HG03439 (cell line): ENCODE measurements at regions not wholly inside any gene's neighbourhood (a gene's known extent, or its start where the extent isn't known, plus 50 kb on each side); places are given as distances from the start of the nearest gene placed in this dataset.

ENCODE experiments used
- ATAC-seq: cut with Tn5 transposase; IDR thresholded peaks from one replicate; pipeline ENCODE4 v1.9.1; 2021; ENCODE audit warnings: mild to moderate bottlenecking, moderate library complexity; ENCODE audit not compliant: unreplicated experiment

DNA sequence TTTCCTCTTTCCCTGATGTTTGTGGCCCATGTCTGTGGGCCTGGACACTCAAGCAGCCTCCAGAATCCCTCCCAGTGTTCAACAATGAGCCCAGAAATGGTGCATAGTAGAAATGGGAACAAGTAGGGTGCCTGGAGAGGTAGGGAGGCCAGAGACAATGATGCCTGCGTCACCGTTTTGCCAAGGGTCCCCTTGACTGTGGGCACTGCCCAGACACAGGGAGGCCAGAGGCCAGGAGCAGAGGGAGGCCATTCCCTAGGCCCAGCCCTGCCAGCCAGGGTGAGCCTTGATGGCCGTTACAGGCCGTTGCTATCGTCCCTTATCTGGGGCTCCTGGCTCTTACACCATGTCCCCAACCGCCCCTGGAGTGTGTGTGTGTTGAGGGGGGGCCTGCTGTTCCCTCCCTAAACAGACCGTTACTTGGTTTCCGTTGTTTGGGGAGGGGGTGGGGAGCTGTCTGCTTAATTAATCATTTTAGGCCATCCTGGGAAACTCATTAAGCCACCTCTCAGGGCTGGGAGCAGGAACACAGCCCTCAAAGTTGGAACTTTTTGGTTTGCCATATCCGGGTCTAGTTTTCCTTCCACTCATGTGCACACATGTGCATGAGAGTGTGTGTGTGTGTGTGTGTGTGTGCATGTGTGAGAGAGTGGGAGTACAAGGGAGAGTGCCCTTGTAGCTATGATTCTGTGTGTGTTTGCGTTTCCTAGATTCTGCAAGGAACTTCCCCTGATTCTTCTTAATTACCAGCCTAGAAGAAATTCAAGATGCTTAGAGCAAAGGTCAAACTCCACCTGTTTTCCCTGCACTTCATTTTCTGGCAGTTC lies 135.2 kb upstream of the HAAO start:
- no peak for ATAC-seq

DNA sequence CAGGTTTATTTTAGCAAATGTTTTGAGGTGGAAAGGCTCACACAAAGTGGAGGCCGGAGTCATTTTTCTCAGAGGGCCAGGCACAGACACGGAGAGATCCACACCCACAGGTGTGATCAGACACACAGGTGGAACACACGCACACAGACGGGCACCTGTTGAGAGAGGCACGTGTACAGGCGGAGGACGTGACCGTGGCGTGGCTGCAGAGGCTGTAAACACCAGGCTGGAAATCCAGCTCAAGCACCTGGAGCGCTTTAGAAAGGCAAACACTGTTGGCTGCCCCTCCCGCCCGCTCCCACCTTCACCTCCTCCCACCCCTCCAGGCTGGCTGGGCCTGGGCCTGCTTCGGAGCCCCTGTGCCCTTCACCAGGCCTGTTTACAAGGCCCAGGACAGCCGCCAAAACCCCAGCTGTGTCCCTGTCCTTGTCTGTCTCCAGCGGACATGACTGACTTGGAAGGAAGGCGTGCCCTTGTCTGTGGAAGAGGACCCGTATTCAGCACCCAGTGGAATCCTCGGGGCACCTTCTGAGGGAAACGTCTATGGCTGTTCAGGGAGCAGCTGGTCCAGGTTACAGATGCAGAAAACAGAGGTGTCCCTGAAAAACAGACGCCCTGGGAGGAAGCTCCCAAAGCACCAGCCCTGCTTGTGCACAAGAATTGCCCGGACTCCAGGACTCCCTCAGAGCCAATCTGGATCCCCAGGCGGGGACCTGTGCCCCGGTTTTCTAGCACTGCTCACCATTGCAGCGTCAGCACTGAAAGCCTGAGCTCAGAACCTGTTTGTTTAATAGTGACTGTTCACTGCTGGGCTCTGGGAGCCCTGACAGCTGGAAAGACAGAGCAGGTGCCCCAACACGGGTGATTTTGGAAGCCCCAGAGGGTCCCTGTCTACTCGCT lies 134.3 kb upstream of the HAAO start:
- ATAC-seq: no peak

DNA sequence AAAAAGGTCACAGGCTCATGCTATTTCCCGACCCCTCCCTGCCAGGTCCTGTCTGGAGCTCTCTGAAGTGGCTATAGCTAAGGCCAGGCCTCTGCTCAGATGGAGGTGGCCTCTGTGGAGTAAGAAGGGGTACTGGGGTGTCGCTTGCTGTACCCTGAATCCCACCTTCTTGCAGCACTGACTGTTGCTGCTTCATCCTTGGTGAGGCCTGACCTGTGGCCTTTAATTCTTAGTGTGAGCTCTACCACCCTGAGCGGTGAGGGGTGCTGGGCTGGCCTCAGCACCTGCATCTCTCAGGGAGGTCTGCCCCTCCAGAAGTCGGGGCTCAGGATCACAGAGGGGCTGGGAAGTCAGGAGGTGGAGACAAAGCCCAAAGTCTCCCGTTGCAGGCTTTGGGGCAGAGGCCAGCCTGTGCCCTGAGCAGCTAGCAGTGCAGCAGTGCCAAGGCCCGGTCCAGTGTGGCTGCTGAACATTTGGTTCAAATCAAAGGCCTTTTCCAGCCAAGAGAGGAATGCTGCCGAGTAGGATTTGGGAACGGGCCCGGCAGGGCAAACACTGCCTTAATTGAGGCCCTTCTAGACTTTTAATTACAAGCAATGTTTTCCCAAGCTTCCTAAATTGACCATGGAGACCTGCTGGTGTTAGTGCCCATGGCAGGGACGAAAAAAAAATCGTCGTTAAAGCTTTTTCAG lies 133.5 kb upstream of the HAAO start:
- no peak for ATAC-seq

DNA sequence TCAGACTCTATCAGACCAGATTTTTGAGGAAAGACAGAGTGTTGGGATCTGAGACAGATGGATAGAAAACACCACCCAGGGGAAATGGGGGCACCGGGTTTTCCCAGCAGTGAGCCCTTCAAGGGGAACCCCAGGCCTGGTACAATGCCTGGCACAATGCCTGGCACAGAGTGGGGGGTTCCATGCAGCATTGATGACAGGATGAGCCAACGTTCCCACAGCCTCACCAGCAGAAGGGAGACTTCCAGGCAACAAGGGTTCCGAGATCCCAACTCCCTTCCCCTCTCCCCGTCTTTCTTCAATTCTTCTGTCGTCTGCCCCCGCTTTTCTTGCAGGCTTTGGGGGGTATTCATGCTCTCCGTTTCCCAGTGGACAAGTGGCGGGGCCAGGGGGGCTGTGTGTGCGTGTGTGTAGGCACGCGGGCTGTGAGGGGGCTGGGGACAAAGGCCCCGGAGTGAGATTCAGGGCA lies 132.1 kb upstream of the HAAO start:
- ATAC-seq: no peak

DNA sequence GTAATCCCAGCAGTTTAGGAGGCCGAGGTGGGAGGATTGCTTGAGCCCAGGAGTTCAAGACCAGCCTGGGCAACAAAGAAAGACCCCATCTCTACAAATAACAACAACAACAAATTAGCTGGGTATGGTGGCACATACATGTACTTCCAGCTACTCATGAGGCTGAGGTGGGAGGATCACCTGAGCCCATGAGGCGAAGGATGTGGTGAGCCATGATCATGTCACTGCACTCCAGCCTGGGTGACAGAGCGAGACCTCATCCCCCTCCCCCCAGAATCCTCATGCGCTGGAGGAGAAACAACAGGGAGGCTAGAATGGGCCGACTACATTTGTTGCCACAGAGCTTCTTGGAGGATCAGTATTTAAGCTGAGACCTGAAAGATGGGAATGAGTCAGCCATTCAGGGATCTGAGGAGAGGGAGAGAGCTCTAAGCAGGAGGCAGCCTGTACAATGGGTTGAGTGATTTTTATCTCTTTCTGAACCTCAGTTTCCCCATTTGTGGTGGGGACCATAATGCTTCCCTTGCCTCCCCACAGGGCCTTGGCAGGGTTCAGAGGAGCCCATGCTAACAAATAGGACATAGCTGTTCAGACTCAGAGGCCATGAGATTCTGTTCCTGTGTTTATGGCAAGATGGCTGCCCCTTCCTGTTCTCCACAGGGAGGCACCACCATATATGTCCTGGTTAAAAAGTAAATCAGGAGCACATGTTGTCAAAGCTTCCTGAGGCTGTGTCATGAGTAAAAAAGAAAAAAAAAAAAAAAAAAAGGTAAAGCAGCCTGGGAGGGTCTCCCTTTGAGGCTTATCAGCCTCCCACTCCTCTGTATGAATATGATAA lies 131.4 kb upstream of the HAAO start:
- ATAC-seq: no peak

DNA sequence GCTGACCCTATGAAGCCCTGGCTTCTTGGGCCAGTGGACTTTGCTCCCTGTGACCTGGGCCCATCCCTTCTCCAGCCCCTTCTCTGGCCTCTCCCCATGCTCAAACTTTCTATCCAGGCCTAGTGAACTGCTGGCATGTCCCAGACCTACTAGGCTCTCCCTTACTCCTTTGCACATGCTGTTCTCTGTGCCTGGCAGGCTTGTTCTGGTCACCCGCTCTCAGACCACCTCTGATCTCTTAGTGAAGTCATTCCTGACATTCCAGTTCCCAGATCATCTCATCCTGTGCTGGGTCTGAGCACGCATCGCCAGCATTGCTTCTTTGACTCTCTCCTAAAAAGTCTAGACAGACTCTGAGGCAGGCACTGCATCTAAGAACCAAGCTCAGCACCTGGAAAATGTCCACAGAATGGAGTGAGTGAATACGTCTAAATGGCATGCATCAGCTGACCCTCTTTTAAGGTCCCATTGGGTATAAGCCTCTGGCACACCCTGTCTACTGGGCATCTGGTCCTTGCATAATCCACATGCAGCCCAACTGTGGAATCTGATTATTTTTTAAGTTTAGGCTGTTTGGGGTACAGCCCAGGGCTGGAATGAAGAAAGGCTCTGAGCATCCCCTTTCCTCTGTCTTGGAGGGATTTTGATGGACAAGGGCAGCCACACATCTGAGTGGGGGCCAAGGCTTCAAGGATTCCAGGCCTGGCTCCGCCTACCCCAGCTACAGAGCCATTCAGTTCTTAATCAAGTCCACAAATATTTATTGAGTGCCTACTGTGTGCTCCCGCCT lies 130.6 kb upstream of the HAAO start:
- no peak for ATAC-seq

DNA sequence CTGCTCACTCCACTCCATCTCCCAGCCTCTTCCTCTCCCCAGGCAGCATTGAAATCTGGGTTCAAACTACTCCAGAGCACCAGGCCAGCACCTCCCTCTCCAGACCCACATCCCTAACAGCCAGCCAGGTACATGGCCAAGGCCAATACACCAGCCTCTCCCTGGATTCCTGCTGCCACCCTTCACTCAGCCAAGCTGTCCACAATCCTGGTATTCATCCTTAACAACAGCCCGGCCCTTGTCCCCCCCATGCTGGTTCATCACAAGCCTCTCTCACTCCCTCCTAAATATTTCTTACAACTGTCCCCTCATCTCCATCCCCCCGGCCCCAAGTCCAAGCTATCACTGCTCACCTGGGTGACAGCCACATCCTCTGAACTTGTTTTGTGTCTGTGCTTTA lies 129.9 kb upstream of the HAAO start:
- no peak for ATAC-seq

DNA sequence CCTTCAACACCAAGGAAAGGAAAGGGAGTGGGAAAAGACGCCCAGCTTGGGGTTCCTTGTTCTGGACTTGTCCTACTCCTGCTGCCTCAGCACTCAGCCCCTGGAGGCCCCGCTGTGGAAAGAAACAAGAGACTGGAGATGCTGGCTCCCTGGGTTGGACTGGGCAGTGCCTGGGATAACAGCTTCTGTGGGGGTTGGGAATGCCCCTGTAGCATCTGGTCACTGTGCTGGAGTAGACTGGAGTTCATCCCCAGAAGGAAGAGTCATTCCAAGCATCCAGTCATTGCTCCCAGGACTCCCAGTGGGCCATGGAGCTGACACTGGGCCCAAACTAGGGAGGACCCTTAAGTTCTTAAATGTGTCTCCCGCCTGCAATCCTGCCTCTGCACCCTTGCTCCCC lies 129.3 kb upstream of the HAAO start:
- no peak for ATAC-seq

DNA sequence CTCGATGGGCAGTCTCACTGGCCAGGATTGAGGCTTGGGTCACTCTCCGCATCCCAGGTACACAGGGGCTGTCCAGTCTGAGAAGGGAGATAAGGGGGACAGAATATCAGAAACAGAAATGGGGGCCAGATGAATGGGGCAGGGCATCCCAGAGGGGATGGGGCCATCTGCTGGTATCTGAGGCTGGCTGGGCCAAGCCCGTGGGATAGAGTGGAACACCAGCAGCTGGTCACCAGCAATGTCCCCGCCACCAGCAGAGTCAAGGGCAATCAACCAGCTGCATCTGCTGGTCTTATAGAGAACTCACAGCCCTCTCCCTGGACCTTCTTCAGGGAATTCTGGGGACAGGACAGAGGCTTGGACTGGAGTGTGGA lies 128.8 kb upstream of the HAAO start:
- ATAC-seq: no peak

DNA sequence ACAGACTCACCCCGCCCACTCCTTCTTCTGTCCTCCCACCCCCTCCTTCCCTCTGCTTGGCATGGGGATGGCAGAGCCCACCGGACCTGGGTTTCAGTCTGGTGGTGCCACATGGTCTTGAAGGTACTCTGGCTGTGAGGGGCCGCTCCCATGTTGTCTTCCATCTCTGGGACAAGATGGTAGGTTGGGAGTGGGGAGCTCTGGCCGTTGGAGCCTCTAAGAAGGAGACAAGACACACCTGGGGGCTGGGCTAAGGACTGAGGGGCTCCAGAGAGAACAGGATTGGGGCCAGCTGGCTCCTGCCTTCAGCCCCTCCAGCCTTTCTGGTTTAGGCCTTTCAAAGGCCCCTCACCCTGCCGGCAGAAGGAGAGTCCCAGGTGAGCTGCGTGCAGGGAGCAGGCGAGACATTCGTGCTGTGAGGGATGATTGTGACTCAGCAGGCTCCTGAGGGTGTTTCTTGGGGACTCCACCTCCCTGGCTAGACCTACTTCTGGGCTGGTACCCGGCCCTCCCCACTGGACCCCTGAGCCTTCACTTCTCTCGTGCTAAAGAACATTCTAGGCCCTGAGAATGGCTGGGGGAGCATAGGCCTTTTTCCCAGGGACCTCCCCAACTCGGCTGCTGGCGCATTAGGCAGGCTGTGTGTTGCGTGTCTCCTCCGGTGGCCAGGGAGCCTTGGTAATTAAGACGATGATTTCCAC lies 128.2 kb upstream of the HAAO start:
- ATAC-seq: no peak

DNA sequence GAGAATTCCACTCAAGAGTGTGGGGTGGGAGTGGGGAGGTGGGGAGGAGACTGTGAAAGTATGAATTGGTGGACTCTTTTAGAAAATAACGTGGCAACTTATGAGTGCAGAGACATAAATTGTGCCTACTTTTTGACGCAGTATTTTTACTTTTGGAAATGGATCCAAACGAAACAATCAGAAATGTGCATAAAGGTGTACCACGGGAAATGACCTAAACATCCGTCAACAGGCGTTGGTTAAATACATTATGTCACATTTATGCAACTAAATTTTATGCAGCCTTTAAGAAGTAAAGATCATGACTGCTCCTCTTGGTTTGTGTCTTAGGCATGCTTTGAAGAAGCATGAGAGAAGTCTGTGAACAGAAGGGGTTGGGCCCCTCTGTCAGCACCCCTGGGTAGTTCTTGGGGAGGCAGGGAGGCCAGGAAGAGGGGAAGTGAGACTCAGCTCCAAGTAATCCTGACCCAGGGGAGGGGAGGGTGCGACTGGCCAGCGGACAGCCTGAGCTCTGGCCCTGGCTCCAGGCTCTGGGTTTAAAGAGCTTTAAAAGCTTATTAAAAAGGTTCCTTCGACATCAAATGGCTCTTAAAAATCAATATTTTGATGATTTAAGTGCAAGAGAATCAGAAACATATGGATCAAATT lies 126.4 kb upstream of the HAAO start:
- ATAC-seq: no peak

DNA sequence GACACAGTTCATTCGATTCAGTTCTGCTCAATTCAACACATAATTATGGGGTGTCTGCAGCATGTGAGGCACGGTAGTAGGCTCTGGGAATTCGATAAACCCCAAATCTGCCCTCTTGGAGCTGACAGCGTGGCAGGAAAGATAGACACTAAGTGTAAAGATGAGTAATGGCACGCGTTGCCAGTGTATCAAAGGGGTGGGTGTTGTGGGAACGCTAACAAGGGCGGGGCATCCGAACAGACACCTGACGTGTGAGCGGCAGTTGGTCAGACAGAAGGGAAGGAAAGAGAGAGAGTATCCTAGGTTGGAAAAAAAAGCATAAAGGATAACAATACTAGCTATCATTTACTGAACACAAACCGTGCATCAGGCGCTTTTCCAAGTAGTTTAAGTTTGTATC lies 125.7 kb upstream of the HAAO start:
- no peak for ATAC-seq

DNA sequence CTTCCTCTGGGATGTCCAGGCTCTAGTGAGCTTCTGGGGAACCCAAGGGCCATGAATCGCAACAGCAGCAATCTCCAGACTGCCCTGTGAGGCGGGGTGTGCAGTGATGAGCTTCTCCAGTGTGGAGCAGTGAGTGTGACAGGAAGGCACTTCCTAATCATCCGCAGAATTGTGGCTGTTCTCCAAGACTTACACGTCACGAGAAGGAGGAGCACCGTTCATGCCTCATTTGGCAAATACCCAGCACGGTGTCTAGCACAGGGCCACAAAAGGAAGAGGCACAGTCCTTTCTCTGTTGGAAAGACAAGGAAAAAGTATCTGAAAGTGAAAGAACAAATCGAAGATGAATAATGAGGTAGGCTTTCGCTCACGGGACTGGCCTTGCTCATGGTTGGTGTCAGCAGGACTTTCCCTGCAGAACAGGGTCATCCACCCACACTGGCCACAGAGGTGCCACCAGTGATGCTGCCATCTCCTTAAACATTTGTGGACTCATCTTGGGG lies 125.1 kb upstream of the HAAO start:
- ATAC-seq: peak; percentile 64

DNA sequence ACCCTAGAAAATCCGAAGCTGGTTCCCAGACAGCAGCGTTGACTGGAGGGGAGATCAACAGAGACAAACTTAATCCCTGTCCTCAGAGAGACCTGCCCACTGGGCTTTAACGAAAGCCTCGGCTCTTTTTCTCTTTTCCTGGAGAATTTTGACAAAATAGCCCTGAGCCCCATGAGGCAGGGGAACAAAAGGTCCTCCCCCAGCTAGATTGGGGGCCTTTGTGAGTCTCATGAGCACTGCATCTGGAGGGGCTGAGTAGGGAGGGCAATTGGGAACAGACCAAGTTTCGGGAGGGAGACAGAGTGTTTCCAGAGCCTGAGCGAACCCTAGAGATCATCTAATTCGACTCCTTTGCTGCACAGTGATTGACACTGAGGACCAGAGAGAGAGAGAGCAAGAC lies 123.9 kb upstream of the HAAO start:
- no peak for ATAC-seq

DNA sequence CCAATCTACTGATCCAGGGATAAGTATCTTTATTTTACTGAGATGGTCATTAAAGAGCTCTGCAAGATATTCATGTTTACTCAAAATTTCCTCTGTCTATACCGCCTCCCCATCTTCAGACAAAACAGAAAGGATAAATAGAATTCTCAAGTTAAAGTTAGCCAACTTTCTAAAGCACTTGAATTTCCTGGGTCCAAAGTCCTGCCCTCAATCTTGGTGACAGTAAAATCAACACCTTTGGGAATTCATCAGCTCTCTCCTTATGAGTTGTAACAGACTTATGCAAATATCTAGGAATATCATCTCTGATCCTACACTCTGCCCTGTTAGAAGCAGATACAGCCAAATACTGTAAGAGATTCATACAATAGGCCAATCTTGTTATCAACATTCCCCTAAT lies 122.5 kb upstream of the HAAO start:
- ATAC-seq: no peak

DNA sequence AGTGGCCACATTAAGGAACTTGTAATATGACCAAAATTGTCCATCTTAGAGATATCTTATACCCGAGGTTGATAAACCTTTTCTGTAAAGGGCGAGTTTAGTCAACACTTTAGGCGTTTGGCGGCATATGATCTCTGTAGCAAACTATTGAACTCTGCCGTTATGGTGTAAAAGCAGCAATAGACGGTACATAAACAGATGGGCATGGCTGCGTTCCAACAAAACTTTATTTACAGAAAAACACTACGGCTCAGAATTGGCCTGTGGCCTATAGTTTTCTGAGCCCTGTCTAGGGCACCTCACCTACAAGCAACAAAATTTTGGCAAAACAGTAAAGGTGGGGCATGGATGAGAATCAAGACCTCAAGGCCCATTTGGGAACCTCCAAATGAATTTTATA lies 121.9 kb upstream of the HAAO start:
- ATAC-seq: no peak

DNA sequence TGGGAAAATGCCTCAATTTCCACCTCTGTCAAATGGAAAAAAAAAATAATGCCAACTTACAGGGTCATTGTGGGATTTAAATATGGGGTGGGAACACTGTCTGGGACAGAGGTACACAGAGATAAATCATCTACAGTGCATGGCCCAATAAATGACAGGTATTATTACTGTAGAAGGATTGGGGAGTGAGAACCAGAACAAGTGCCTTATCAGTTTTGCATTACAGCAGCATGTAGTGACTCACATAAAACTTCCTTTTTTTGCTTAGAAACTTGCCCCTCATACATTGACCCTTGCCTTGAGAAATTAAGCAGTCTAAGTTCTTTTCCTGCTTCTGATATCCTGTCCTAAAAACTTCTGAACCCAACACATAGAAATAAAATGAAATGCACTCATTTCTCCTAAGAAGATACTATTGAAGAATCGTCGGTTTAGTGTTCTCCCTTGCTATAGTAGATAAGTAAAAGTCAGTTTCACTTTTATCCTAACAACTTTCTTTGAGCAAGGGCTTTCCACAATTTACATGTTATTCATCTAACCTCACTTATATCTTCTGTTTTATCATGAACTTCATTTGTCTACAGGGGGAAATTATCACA lies 121.0 kb upstream of the HAAO start:
- ATAC-seq: no peak
